Activated naive CD4-positive, alpha-beta T cell treated with anti-CD3 and anti-CD28 coated beads, Interleukin-2, amount 50 U/mL, for 72 hours (primary cell): ENCODE measurements at regions not wholly inside any gene's neighbourhood (a gene's known extent, or its start where the extent isn't known, plus 50 kb on each side); places are given as distances from the start of the nearest gene placed in this dataset.

ENCODE experiments used
- ATAC-seq, 2 donors: fragments of 150-1000 bp; cut with Tn5 transposase; 2 replicates each; pipeline ENCODE4 v1.10.0; 2021; ENCODE audit warnings: mild to moderate bottlenecking in 2 of 2, moderate library complexity in 2 of 2
- DNase-seq, 2 donors: peaks; one replicate each; pipeline ENCODE4 v3.0.0; 2021 to 2022; ENCODE audit warnings: low spot score in 2 of 2
- H3K27ac Mint-ChIP-seq, 2 donors: one replicate each; pipeline ENCODE4 v1.8.0; 2022; ENCODE audit warnings: mild to moderate bottlenecking in 2 of 2, mixed read lengths in 2 of 2
- H3K36me3 Mint-ChIP-seq, 2 donors: one replicate each; pipeline ENCODE4 v1.8.0; 2022; ENCODE audit warnings: mixed read lengths in 2 of 2
- H3K9me3 Mint-ChIP-seq, 2 donors: one replicate each; pipeline ENCODE4 v1.8.0; 2022; ENCODE audit warnings: mixed read lengths in 2 of 2

- DNase-seq = no peak
- H3K36me3 Mint-ChIP-seq = no peaks in the 10 kb centered on the region
- no peak for ATAC-seq
- H3K9me3 Mint-ChIP-seq = no peaks in the 10 kb centered on the region
- no peak overlapping the region for H3K27ac Mint-ChIP-seq
Observed at GRCh38 chr5:89441965-89442364, 559.0 kb upstream of the MEF2C start.

- no peak overlapping the region for H3K27ac Mint-ChIP-seq
- H3K9me3 Mint-ChIP-seq = no peaks in the 10 kb centered on the region
- H3K36me3 Mint-ChIP-seq = no peaks in the 10 kb centered on the region
- ATAC-seq = no peak
- DNase-seq = no peak
Observed at GRCh38 chr5:89440670-89441069, 557.7 kb upstream of the MEF2C start.

- ATAC-seq (no peak), DNase-seq (no peak)
- no peak overlapping the region for H3K27ac Mint-ChIP-seq
- no peaks in the 10 kb centered on the region for H3K36me3 Mint-ChIP-seq
- no peaks in the 10 kb centered on the region for H3K9me3 Mint-ChIP-seq
Observed at GRCh38 chr5:89437450-89438435, 554.8 kb upstream of the MEF2C start.

GRCh38 chr5:89436464-89436863 lies 553.5 kb upstream of the MEF2C start:
- DNase-seq (no peak), ATAC-seq (no peak)
- no peak overlapping the region for H3K27ac Mint-ChIP-seq
- H3K36me3 Mint-ChIP-seq = no peaks in the 10 kb centered on the region
- no peaks in the 10 kb centered on the region for H3K9me3 Mint-ChIP-seq

DNA sequence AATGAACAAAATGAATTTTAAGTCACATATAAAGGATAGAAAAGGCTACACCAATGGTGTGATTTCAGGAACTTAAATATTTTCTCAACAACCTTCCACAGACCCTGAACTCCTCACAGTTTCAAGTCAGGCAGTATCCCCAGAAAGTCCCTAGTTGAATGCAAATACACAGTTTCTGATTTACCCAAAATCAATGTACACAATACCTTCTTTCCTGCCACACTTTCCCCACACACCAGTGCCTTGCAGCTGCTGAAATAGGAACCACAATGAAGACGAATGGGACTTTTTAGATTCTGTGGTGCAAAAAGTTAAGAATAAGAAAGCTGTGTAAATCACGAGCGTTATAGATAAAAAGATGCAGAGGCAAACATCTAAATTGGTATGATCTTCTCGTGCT lies 552.4 kb upstream of the MEF2C start:
- DNase-seq (no peak), ATAC-seq (no peak)
- H3K27ac Mint-ChIP-seq = no peak overlapping the region
- H3K36me3 Mint-ChIP-seq = no peaks in the 10 kb centered on the region
- peaks cover 0 to 4% of the 10 kb centered on the region in 2 donors for H3K9me3 Mint-ChIP-seq

- ATAC-seq (no peak), DNase-seq (no peak)
- Mint-ChIP-seq H3K36me3 (no peaks in the 10 kb centered on the region), H3K9me3 (peaks cover 3 to 13% of the 10 kb centered on the region in 2 donors), H3K27ac (no peak overlapping the region)
Observed at GRCh38 chr5:89428624-89429023, 545.6 kb upstream of the MEF2C start.

- ATAC-seq (no peak), DNase-seq (no peak)
- Mint-ChIP-seq H3K9me3 (peaks cover 10 to 20% of the 10 kb centered on the region in 2 donors), H3K36me3 (no peaks in the 10 kb centered on the region), H3K27ac (no peak overlapping the region)
Observed at GRCh38 chr5:89425062-89425461, 542.1 kb upstream of the MEF2C start.

- H3K27ac Mint-ChIP-seq = no peak overlapping the region
- ATAC-seq = no peak
- H3K36me3 Mint-ChIP-seq = no peaks in the 10 kb centered on the region
- H3K9me3 Mint-ChIP-seq = peaks cover 18 to 20% of the 10 kb centered on the region in 2 donors
- DNase-seq = no peak
Observed at GRCh38 chr5:89421035-89421434, 538.1 kb upstream of the MEF2C start.

DNA sequence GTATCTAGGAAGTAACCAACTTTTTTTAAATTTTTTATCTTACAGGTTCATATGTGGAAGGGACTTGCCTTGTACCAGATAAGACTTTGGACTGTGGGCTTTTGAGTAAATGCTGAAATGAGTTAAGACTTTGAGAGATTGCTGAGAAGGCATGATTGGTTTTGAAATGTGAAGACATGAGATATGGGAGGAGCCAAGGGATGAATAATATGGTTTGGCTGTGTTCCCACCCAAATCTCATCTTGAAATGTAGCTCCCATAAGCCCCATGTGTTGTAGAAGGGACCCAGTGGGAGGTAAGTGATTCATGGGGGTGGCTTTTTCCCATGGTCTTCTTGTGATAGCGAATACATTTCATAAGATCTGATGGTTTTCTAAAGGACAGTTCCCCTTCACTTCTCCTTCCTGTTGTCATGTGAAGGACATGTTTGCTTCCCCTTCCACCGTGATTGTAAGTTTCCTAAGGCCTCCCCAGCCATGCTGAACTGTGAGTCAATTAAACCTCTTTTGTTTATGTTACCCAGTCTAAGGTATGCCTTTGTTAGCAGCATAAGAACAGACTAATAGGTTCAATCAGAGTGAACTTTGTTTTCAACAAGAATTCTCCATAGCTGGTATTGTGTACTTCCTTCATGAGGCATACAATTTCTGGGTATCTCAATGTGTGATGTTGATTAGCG lies 535.6 kb upstream of the MEF2C start:
- H3K36me3 Mint-ChIP-seq = no peaks in the 10 kb centered on the region
- H3K27ac Mint-ChIP-seq = no peak overlapping the region
- ATAC-seq (no peak), DNase-seq (no peak)
- H3K9me3 Mint-ChIP-seq = peaks cover 15% of the 10 kb centered on the region in 2 donors

DNA sequence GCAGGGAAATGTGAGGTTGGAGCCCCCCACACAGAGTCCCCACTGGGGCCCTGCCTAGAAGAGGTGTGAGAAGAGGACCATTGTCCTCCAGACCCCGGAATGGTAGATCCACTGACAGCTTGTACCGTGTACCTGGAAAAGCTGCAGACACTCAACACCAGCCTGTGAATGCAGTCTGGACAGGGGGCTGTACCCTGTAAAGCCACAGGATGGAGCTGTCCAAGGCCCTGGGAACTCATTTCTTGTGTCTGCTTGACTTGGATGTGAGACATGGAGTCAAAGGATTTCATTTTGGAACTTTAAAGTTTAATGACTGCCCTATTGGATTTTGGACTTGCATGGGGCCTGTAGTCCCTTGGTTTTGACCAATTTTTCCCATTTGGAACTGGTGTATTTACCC lies 535.0 kb upstream of the MEF2C start:
- no peak overlapping the region for H3K27ac Mint-ChIP-seq
- DNase-seq (no peak), ATAC-seq (no peak)
- H3K36me3 Mint-ChIP-seq = no peaks in the 10 kb centered on the region
- H3K9me3 Mint-ChIP-seq = peaks cover 14 to 15% of the 10 kb centered on the region in 2 donors

GRCh38 chr5:89417515-89417914 lies 534.5 kb upstream of the MEF2C start:
- H3K9me3 Mint-ChIP-seq = peaks cover 10 to 15% of the 10 kb centered on the region in 2 donors

GRCh38 chr5:89411891-89412290 lies 528.9 kb upstream of the MEF2C start:
- Mint-ChIP-seq H3K9me3 (peaks cover 0 to under 1% of the 10 kb centered on the region in 2 donors), H3K36me3 (no peaks in the 10 kb centered on the region), H3K27ac (no peak overlapping the region)
- no peak for DNase-seq
- no peak for ATAC-seq

More at GRCh38 chr5:89417515-89417914, 534.5 kb upstream of the MEF2C start:
- no peak for DNase-seq
- ATAC-seq = no peak
- Mint-ChIP-seq H3K27ac (no peak overlapping the region), H3K36me3 (no peaks in the 10 kb centered on the region)

- no peak overlapping the region for H3K27ac Mint-ChIP-seq
- ATAC-seq (no peak), DNase-seq (no peak)
- H3K9me3 Mint-ChIP-seq = peaks cover 0 to 5% of the 10 kb centered on the region in 2 donors
- no peaks in the 10 kb centered on the region for H3K36me3 Mint-ChIP-seq
Observed at GRCh38 chr5:89407054-89407453, 524.1 kb upstream of the MEF2C start.

DNA sequence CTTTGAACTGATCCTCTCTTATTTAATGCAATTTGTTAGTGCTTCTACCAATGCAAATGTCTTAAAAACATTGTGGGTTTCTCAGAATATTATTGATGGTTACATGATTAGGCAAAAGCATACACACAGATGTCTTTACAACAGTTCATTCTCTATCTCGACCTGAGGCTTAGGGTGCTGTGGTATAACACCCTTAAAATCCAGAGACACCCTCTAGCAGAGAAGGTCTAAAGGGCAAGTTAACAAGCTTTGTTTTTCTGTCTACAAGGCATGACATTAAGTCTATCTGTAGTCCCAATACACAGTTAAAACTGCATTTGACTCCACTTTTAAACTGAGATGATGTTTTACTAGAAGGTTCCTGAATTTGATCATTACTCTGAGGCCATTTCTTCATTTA lies 518.7 kb upstream of the MEF2C start:
- no peak overlapping the region for H3K27ac Mint-ChIP-seq

DNA sequence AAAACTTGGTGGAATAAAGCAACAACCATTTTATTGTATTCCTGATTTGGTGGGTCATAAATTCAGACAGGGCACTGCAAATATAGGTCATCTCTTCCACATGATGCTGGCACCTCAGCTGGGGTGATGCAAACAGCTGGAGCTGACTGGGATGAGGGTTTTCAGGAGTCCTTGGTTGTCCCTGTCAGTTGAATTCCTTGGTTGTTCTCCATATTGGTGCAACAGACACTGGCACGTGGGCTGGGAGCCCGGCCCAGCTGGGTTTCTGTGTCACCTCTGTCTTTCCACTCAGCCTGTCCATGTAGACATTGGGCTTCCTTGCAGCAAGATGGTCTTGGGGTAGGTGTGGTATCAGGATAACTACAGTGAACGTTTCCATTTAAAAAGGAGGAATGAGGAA lies 518.0 kb upstream of the MEF2C start:
- Mint-ChIP-seq H3K27ac (no peak overlapping the region), H3K9me3 (peaks cover under 1 to 10% of the 10 kb centered on the region in 2 donors), H3K36me3 (no peaks in the 10 kb centered on the region)
- DNase-seq (no peak), ATAC-seq (no peak)

More for the DNA sequence above, 518.7 kb upstream of the MEF2C start:
- H3K36me3 Mint-ChIP-seq = no peaks in the 10 kb centered on the region
- no peak for DNase-seq
- H3K9me3 Mint-ChIP-seq = peaks cover 0 to 10% of the 10 kb centered on the region in 2 donors
- ATAC-seq = no peak

GRCh38 chr5:89399548-89399947 lies 516.6 kb upstream of the MEF2C start:
- no peak for DNase-seq
- ATAC-seq = no peak
- H3K9me3 Mint-ChIP-seq = peaks cover 5 to 10% of the 10 kb centered on the region in 2 donors
- H3K36me3 Mint-ChIP-seq = no peaks in the 10 kb centered on the region
- H3K27ac Mint-ChIP-seq = no peak overlapping the region

DNA sequence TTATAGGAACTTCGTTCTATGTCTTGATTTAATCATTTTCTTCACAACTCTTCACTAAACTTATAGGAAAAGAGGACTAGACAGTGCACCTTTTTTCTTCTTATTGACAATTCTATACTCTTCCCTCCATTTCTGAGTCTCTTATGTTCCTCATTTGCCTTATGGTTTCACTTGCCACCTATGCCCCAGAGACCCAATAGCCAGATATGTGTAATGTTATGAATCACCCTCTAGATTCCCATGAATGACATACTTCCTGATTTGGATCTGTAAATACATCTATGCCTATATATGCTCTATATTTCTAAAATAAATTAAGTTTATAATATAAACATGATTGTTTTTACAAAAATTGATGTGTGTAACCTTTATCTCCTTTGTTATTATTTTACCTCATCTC lies 514.1 kb upstream of the MEF2C start:
- no peak overlapping the region for H3K27ac Mint-ChIP-seq
- H3K9me3 Mint-ChIP-seq = peaks cover 5 to 6% of the 10 kb centered on the region in 2 donors
- H3K36me3 Mint-ChIP-seq = no peaks in the 10 kb centered on the region
- DNase-seq = no peak
- no peak for ATAC-seq
